Activated naive CD8-positive, alpha-beta T cell treated with anti-CD3 and anti-CD28 coated beads, Interleukin-2, amount 50 U/mL, for 24 hours (primary cell): ENCODE measurements at regions not wholly inside any gene's neighbourhood (a gene's known extent, or its start where the extent isn't known, plus 50 kb on each side); places are given as distances from the start of the nearest gene placed in this dataset.

Experiments
- ATAC-seq: fragments of 150-1000 bp; cut with Tn5 transposase; one replicate; pipeline ENCODE4 v1.10.0; 2021
- DNase-seq: peaks from one replicate; pipeline ENCODE4 v3.0.0; 2021
- H3K27ac Mint-ChIP-seq: one replicate; pipeline ENCODE4 v1.8.0; 2021; ENCODE audit warnings: mild to moderate bottlenecking, mixed read lengths
- H3K27me3 Mint-ChIP-seq: one replicate; pipeline ENCODE4 v1.8.0; 2021; ENCODE audit warnings: mixed read lengths
- H3K36me3 Mint-ChIP-seq: one replicate; pipeline ENCODE4 v1.8.0; 2021; ENCODE audit warnings: low read depth, mixed read lengths
- H3K4me1 Mint-ChIP-seq: one replicate; pipeline ENCODE4 v1.8.0; 2021; ENCODE audit warnings: mixed read lengths
- H3K4me3 Mint-ChIP-seq: one replicate; pipeline ENCODE4 v1.8.0; 2021; ENCODE audit warnings: mild to moderate bottlenecking, moderate library complexity, mixed read lengths
- H3K9me3 Mint-ChIP-seq: one replicate; pipeline ENCODE4 v1.8.0; 2021; ENCODE audit warnings: mixed read lengths

DNA sequence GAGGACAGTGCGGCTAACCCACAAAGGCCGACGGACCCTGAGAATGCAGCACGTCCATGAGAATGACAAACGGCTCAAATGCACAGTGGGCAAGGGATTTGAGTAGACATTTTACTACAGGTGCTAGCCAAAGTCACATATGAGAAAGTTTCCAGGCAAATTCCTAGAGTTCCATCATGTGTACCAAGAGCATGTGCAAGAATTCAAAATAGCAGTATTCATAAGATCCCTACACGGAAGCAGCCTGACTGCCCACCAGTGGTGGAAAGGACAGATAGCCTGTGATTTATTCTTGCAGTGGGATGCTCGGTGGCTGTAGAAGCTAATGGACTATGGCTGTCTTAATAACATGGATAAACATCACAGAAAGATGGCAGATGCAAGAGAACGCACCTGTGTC lies 68.0 kb downstream of the RGS12 start:
- H3K27ac Mint-ChIP-seq = no peak overlapping the region
- ATAC-seq = no peak
- DNase-seq = no peak
- H3K36me3 Mint-ChIP-seq = no peaks in the 10 kb centered on the region
- H3K4me3 Mint-ChIP-seq = no peak overlapping the region
- H3K4me1 Mint-ChIP-seq = peaks cover 9% of the 10 kb centered on the region
- H3K9me3 Mint-ChIP-seq = no peaks in the 10 kb centered on the region
- no peaks in the 10 kb centered on the region for H3K27me3 Mint-ChIP-seq

DNA sequence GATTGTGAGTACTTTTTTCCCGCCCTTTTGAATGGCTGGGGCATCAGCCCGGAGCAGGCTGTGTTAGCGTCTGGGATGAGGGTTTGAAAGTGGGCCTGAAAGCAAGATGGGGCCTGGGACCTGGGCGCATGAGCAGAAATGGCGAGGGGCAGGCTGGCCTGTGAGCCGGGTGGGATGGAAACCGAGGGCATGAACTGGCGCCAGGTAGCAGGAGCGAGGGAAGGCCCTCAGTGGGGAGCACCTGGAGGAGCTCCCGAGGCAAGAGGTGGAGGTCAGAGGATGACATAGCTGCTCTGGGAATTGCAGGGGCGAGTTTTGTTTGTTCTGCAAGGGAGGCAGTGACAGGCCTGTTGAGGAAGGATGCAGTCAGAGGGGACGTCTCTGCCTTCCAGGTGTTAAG lies 68.6 kb downstream of the RGS12 start:
- H3K4me1 Mint-ChIP-seq = peaks cover 9% of the 10 kb centered on the region
- DNase-seq (no peak), ATAC-seq (no peak)
- H3K4me3 Mint-ChIP-seq = no peak overlapping the region
- no peaks in the 10 kb centered on the region for H3K36me3 Mint-ChIP-seq
- no peak overlapping the region for H3K27ac Mint-ChIP-seq
- H3K27me3 Mint-ChIP-seq = no peaks in the 10 kb centered on the region
- H3K9me3 Mint-ChIP-seq = no peaks in the 10 kb centered on the region

DNA sequence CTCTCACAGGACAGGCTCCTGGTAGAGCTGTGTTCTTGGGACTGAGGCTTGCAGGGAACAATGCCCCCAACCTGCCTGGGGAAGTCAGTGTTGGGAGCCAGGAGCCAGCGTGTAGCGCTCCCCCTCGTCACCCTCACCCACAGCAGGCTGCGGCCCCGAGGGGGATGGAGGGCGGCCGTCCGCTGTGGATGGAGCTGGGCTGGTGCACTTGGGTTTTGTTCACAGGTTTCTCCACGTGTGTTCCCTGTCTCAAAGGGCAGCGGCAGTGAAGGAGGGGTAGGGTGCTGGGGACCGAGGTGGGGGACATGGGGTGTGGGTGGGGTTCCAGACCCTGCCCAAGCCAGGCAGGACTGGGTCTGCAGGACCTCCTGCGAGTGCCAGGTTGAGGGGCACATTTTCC lies 69.1 kb downstream of the RGS12 start:
- ATAC-seq = no peak
- peaks cover 9% of the 10 kb centered on the region for H3K4me1 Mint-ChIP-seq
- no peak for DNase-seq
- no peak overlapping the region for H3K27ac Mint-ChIP-seq
- no peak overlapping the region for H3K4me3 Mint-ChIP-seq
- no peaks in the 10 kb centered on the region for H3K27me3 Mint-ChIP-seq
- no peaks in the 10 kb centered on the region for H3K9me3 Mint-ChIP-seq
- no peaks in the 10 kb centered on the region for H3K36me3 Mint-ChIP-seq

DNA sequence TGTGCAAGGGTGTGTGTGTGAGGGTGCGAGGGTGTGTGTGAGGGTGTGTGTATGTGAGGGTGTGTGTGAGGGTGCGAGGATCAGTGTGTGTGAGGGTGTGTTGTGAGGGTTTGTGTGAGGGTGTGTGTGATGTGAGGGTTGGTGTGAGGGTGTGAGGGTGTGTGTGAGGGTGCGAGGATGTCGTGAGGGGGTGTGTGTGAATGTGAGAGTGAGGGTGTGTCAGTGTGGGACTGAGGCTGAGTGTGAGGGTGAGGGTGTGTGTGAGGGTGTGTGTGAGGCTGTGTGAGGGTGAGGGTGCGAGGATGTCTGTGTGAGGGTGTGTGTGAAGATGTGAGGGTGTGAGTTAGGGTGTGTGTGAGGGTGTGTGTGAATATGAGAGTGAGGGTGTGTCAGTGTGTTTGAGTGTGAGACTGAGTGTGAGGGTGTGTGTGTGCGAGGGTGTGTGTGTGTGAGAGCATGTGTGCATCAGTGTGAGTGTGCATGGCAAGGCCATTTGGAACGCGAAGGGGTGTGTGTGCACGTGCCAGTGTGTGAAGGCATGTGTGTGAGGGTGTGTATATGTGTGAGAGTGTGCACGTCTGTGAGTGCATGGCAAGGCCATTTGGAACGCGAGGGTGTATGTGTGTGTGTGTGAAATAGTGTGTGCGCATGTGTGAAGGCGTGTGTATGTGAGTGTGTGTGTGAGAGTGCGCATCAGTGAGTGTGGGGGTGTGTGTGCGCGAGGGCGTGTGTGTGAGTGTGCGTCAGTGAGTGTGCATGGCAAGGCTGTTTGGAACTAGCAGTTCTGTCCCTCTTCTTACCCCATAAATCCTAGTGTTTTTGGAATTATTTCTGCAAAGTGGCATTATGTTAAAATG lies 69.8 kb downstream of the RGS12 start:
- peak; percentile 25 for ATAC-seq
- no peak overlapping the region for H3K27ac Mint-ChIP-seq
- DNase-seq = no peak

DNA sequence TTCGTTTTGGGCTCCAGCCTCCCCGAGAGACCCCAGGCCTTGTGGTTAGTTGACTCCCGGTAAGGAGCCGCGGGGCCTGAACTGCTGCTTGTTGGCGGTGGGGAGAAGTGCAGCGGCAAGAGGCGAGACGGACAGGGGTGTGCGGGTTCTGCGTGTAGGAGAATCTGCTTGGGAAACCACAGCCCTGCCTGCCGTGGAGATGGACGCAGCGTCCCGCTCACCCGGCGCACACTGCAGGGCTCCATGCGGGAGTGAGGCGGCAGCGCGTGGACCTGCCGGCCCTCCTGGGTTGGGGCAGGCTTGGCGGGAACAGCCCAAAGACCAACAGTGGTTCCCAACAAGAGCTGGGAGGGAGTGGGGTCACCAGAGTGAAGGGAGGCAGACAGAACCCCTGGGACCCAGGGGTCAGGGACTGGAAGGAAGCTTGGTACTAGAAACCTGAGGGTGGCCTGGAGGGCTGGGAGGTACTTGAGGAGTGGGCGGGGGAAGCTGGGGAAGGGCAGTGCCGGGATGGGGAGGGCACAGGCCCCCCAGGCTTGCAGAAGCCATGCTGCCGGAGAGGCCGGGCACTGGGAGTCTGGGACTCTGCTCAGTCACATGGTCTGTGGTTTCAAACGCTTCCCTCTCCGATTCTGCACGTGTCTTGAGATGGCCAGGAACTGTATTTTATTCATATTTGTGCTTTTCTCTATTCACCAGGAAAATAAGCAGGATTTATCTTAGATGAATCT lies 70.8 kb downstream of the RGS12 start:
- H3K4me1 Mint-ChIP-seq = peaks cover 9% of the 10 kb centered on the region
- H3K27me3 Mint-ChIP-seq = no peaks in the 10 kb centered on the region
- ATAC-seq = no peak

More for the DNA sequence above, 69.8 kb downstream of the RGS12 start:
- Mint-ChIP-seq H3K4me3 (no peak overlapping the region), H3K9me3 (no peaks in the 10 kb centered on the region), H3K36me3 (no peaks in the 10 kb centered on the region), H3K27me3 (no peaks in the 10 kb centered on the region), H3K4me1 (peaks cover 9% of the 10 kb centered on the region)

DNA sequence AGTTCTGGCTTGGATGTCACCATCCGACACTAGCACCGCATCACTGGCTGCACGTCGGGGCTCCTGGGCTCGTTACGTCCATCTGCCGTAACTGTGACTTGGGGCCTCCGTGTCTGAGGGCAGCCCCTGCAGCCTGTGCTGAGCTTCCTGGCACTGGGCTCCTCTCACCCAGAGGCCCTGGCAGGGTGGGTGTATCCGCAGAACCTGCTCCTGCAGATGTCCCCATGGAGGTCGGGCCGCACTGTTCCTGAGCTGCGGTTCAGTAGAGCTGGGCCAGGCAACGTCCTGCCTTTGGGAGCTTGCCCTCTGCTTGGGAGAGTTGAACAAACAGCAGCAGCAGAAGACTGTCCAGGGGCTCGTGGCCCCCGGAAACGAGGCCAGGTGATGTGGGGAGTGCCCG lies 71.4 kb downstream of the RGS12 start:
- no peak for DNase-seq
- H3K27me3 Mint-ChIP-seq = no peaks in the 10 kb centered on the region
- no peak overlapping the region for H3K27ac Mint-ChIP-seq

More for the DNA sequence above, 70.8 kb downstream of the RGS12 start:
- Mint-ChIP-seq H3K9me3 (no peaks in the 10 kb centered on the region), H3K27ac (no peak overlapping the region), H3K4me3 (no peak overlapping the region), H3K36me3 (no peaks in the 10 kb centered on the region)
- no peak for DNase-seq

DNA sequence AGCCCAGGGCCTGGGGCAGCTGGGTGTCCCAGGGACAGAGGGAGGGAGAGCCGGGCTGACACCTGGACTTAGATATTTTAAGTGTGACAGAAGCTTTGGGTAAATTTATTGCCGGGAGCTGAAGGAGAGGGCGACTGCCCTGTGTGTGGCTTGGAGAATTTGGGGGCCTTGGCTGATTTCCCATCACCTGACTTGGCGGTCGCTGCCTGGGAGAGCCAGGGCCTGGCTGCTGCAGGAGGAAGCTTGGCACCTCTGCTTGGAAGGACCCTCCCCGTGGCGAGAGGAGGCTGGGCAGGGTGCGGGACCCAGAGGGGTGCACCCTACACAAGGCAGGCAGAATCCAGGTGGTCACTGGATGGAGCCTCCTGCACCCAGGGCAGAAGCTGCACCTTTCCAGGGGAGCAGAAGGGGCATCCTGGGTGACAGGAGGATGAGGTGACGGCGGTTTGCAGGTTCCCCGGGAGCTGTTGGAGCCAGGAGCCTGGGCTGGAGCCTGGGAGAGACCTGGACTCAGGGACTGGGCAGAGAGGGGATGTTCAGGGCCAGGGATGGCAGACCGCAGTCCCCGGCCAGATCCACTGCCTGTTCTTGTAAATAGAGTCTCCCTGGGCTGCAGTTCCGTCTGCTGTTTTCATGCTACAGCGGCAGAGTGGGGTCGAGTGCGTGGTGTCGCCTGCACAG lies 72.0 kb downstream of the RGS12 start:
- no peaks in the 10 kb centered on the region for H3K36me3 Mint-ChIP-seq
- DNase-seq (no peak), ATAC-seq (no peak)
- no peak overlapping the region for H3K27ac Mint-ChIP-seq
- H3K4me3 Mint-ChIP-seq = no peak overlapping the region
- H3K4me1 Mint-ChIP-seq = peaks cover 16% of the 10 kb centered on the region
- H3K9me3 Mint-ChIP-seq = no peaks in the 10 kb centered on the region
- H3K27me3 Mint-ChIP-seq = peaks cover 5% of the 10 kb centered on the region

More for the DNA sequence above, 71.4 kb downstream of the RGS12 start:
- Mint-ChIP-seq H3K4me3 (no peak overlapping the region), H3K9me3 (no peaks in the 10 kb centered on the region), H3K4me1 (peaks cover 13% of the 10 kb centered on the region), H3K36me3 (no peaks in the 10 kb centered on the region)
- no peak for ATAC-seq

DNA sequence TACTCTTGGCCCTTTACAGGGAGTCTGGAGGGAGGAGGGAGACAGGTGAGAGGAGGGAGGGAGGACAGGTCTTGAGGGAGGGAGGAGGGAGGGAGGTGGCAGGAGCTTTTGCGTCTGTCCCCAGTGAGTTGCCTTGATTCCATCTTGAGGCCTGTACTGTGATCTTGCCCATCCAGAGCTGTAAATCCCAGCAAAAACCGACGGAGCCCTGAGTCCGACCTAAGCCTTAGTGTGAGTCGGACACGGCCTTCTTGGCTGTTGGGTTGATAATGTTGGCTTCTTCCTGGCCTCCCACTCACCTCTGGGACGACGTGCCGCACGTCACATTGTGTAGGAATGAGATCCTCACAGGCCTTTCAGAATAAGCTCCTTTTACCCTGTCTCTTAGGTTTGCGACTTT lies 72.5 kb downstream of the RGS12 start:
- Mint-ChIP-seq H3K9me3 (no peaks in the 10 kb centered on the region), H3K36me3 (no peaks in the 10 kb centered on the region), H3K27me3 (peaks cover 9% of the 10 kb centered on the region), H3K27ac (no peak overlapping the region), H3K4me3 (no peak overlapping the region), H3K4me1 (peaks cover 15% of the 10 kb centered on the region)
- no peak for ATAC-seq
- no peak for DNase-seq

DNA sequence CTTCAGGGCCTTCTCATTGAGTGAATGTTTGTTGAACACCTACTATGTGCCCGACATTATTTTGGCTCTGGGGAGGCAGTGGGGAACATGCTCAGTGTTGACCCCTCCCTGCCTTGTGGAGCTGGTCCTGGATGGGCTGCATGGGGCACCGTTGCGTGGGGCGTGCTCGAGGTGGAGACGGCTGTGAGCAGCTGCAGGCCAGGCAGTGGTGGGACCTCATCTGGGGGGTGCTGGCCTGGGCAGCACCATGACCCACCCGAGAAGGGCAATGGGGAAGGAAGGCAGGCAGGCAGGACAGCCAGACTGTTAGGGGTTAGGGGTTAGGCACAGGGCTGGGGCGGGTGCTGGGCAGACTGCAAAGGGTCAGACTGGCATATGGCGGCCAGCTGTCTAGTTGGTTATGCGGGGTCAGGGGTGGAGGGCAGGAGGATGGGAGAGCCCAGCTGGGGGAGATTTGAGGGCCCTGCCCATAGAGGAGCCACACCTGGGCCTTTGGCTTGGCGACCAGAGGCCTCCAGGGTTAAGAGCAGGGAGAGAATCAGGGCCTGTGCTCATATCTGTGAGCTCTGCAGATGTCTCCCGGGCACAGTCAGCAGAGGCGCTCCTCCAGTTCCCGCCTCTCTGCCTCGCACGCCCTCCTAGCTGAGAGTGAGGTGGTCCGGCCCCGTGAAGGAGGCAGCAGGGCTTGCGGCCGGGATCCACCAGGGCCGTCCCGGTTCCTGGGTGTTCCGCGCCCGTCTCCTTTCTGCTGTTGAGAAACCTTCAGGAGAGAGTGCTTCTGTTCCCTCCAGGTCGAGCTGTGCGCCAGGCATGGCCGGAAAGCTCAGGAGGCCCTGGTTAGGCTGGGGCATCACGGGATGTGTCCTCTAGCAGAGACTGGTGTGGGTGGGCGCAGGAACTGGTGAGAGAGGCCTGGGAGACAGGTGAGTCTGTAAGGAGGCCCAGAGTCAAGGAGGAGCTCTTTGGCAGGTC lies 73.3 kb downstream of the RGS12 start:
- H3K4me1 Mint-ChIP-seq = peaks cover 14% of the 10 kb centered on the region
- H3K36me3 Mint-ChIP-seq = no peaks in the 10 kb centered on the region
- DNase-seq (no peak), ATAC-seq (no peak)
- no peak overlapping the region for H3K4me3 Mint-ChIP-seq
- H3K9me3 Mint-ChIP-seq = no peaks in the 10 kb centered on the region
- H3K27ac Mint-ChIP-seq = no peak overlapping the region
- H3K27me3 Mint-ChIP-seq = peaks cover 10% of the 10 kb centered on the region

DNA sequence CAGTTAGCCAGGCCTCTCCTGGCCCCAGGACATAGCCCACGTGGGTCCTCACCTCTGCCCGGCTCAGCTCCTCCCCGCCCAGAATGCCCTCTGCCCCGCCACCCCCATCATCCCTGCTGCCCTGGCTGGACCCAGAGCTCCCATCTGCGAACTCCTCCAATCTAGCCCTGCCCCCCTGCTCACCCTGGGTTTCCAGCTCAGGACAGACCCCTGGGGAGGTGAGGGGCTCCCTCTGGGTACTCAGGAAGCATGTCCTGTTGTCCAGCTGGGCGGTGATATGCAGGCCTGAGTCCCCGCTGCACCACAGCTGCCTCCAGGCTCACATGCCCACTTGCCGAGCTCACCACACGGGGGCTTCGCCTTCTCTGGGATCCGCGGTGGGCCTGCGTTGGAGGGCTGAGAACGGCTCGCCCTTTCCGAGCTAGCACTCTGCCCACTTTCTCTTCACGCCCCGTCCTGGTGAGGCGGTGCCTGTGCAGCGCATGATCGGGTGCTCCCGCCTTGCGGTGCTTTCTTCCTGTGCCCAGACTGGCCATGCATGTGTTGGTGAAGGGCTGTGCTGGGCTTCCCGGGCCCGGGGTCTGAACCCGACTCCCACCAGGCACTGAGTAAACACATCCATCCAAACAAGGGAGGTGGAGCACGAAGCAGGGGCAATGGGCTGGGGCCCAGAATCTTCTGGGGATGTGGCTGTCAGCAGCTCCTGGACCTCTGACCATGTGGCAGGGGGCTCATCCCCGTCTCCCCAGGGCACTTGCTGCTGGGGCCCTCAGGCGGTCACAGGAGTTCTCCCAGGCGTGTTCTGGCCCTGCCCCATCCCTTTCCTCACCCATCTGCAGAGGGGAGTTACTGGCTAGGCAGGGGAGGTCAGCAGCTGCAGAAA lies 74.3 kb downstream of the RGS12 start:
- Mint-ChIP-seq H3K4me1 (peaks cover 14% of the 10 kb centered on the region), H3K27me3 (peaks cover 15% of the 10 kb centered on the region), H3K27ac (no peak overlapping the region), H3K4me3 (no peak overlapping the region), H3K36me3 (no peaks in the 10 kb centered on the region), H3K9me3 (no peaks in the 10 kb centered on the region)
- DNase-seq (no peak), ATAC-seq (no peak)

DNA sequence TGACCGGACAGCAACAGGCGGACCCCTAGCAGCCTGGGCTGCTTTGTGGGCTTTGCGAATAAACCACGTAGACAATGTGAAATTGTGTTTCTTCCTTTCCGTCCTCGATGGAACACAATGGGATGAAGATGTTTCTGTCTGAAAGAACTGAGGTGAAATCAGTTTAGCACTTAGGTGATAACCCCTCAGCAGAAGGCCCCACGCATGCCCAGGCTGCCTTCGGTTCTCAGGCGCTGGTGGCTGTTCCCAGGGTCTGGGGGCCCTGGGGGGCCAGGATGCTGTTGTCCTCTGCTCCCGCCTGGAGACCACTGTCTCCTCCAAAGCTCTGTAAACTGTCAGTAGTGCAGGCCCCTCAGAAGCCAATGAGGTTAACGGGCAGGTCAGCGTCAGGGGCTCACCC lies 73.9 kb upstream of the HGFAC start:
- peaks cover 20% of the 10 kb centered on the region for H3K27me3 Mint-ChIP-seq
- H3K9me3 Mint-ChIP-seq = no peaks in the 10 kb centered on the region
- no peaks in the 10 kb centered on the region for H3K36me3 Mint-ChIP-seq
- DNase-seq = no peak
- no peak overlapping the region for H3K4me3 Mint-ChIP-seq
- ATAC-seq = no peak
- no peak overlapping the region for H3K27ac Mint-ChIP-seq
- peaks cover 19% of the 10 kb centered on the region for H3K4me1 Mint-ChIP-seq

DNA sequence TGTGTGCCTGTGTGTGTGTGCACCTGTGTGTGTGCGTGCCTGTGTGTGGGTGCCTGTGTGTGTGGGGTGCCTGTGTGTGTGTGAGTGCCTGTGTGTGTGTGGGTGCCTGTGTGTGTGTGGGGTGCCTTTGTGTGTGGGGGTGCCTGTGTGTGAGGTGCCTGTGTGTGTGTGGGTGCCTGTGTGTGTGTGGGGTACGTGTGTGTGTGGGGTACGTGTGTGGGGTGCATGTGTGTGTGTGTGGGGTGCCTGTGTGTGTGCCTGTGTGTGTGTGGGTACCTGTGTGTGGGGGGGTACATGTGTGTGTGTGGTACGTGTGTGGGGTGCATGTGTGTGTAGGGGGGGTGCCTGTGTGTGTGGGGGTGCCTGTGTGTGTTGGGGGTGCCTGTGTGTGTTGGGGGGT lies 73.4 kb upstream of the HGFAC start:
- H3K4me1 Mint-ChIP-seq = peaks cover 23% of the 10 kb centered on the region
- H3K4me3 Mint-ChIP-seq = no peak overlapping the region
- H3K27me3 Mint-ChIP-seq = peaks cover 22% of the 10 kb centered on the region
- no peaks in the 10 kb centered on the region for H3K9me3 Mint-ChIP-seq
- no peak for DNase-seq
- no peak overlapping the region for H3K27ac Mint-ChIP-seq
- no peak for ATAC-seq
- H3K36me3 Mint-ChIP-seq = no peaks in the 10 kb centered on the region
